Hepatocyte (in vitro differentiated cells): ENCODE measurements at regions not wholly inside any gene's neighbourhood (a gene's known extent, or its start where the extent isn't known, plus 50 kb on each side); places are given as distances from the start of the nearest gene placed in this dataset.

Experiments used
- EZH2 ChIP-seq: fragments of 200-600 bp; sonication (generic); IDR thresholded peaks from 2 replicates; pipeline ENCODE4 v1.6.1; 2016; ENCODE audit warnings: antibody characterized with exemption, mild to moderate bottlenecking, borderline replicate concordance
- EZH2phosphoT487 ChIP-seq: fragments of 200-600 bp; sonication (generic); IDR thresholded peaks from one replicate; pipeline ENCODE4 v1.6.1; 2018; ENCODE audit warnings: antibody characterized with exemption, mild to moderate bottlenecking, low read depth, moderate library complexity; ENCODE audit not compliant: unreplicated experiment, severe bottlenecking
- TF ChIP-seq, protein P1 (sequence below): fragments of 200-600 bp; sonication (generic); IDR thresholded peaks from 2 replicates; pipeline ENCODE4 v1.5.1; 2016; ENCODE audit warnings: antibody characterized with exemption, mild to moderate bottlenecking; ENCODE audit not compliant: poor library complexity

DNA sequence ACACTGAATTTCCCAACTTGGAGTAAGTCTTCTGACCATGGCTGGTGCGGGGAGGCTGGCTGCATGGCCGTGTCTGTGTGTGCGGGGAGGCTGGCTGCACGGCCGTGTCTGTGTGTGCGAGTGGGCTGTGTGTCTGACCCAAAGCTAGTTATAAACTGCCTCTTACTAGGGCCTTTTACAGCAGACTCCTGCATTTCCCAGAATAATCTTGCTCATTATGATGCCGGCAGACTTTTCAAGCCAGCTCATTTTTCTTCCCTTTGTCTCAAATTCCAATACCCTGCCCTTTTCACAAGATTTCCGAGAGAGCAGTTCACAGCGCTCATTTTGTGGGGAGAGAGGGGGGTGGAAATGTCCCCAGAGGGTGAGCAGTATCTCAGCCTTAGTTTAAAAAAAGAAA lies 470.7 kb upstream of the BRINP1 start:
- TF ChIP-seq, protein P1, sequence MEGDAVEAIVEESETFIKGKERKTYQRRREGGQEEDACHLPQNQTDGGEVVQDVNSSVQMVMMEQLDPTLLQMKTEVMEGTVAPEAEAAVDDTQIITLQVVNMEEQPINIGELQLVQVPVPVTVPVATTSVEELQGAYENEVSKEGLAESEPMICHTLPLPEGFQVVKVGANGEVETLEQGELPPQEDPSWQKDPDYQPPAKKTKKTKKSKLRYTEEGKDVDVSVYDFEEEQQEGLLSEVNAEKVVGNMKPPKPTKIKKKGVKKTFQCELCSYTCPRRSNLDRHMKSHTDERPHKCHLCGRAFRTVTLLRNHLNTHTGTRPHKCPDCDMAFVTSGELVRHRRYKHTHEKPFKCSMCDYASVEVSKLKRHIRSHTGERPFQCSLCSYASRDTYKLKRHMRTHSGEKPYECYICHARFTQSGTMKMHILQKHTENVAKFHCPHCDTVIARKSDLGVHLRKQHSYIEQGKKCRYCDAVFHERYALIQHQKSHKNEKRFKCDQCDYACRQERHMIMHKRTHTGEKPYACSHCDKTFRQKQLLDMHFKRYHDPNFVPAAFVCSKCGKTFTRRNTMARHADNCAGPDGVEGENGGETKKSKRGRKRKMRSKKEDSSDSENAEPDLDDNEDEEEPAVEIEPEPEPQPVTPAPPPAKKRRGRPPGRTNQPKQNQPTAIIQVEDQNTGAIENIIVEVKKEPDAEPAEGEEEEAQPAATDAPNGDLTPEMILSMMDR, result no peak
- TF ChIP-seq EZH2 (no peak), EZH2phosphoT487 (no peak)
